EL (cell line): ENCODE measurements at regions not wholly inside any gene's neighbourhood (a gene's known extent, or its start where the extent isn't known, plus 50 kb on each side); places are given as distances from the start of the nearest gene placed in this dataset.

Source experiments
- DNase-seq: peaks from one replicate; pipeline ENCODE4 v3.0.0-alpha.2; 2016

- no peak for DNase-seq
Measured at GRCh38 chr11:28517621-28518020, 409.4 kb downstream of the METTL15 start.

- peak; percentile 15 for DNase-seq
Measured at GRCh38 chr11:28514391-28514790, 406.2 kb downstream of the METTL15 start.

DNA sequence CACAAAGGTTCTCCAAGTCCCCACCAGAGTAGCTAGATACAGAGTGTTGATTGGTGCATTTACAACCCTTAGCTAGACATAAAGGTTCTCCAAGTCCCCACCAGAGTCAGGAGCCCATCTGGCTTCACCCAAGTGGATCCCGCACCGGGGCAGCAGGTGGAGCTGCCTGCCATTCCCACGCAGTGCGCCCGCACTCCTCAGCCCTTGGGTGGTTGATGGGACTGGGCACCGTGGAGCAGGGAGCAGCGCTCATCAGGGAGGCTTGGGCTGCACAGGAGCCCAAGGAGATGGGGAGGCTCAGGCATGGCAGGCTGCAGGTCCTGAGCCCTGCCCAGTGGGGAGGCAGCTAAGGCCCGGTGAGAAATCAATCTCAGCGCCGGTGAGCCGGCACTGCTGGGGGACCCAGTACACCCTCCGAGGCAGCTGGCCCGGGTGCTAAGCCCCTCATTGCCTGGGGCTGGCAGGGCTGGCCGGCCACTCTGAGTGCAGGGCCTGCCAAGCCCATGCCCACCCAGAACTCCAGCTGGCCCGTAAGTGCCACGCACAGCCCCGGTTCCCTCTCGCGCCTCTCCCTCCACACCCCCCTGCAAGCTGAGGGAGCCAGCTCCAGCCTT is 404.1 kb downstream of the METTL15 start:
- DNase-seq, result no peak

DNA sequence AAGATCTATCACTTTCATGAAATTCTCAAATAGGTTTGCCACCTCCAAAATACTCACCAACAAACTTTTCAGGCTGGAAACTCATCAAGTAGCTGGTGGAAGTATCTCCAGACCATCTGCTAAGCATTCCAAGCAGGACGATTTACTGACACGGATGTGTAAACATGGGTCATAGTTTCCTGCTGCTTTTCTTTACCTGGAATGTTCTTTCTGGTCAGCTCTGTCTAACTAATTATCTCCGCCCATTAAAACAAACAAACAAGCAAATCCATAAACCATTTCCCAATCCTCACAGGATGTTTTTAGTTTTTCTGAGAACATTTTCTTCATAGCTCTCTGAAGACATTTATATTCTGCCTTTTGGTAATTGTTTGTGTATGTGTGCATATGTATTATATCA is 397.0 kb downstream of the METTL15 start:
- no peak for DNase-seq

DNA sequence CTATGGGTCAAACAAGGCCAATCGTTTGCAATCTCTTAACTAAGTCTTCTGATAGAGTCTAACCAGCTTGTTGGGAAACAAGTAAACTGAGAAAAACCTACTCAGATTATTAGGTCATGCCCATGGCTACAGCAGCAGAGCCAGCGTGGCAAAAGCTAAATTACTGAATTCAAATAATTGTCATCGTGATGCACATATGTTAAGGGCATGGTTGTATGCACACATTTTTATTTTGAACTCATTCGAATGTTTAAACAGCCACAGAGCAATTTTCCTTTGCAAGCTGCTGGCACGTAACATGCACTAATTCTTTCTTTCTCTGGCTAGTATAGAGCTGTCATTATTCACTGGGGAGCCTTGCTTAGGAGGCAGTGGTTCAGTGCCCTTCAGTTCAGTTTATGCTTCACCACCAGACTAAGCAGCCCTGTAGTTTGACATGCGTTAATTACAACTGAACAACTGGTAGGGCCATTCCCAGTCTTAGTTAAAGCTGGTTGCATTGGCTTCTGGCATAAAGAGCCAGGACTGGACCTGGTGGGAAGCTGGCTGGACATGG is 396.4 kb downstream of the METTL15 start:
- no peak for DNase-seq

GRCh38 chr11:28495333-28495732 is 387.1 kb downstream of the METTL15 start:
- no peak for DNase-seq

GRCh38 chr11:28491431-28491830 is 383.2 kb downstream of the METTL15 start:
- DNase-seq, result no peak

DNA sequence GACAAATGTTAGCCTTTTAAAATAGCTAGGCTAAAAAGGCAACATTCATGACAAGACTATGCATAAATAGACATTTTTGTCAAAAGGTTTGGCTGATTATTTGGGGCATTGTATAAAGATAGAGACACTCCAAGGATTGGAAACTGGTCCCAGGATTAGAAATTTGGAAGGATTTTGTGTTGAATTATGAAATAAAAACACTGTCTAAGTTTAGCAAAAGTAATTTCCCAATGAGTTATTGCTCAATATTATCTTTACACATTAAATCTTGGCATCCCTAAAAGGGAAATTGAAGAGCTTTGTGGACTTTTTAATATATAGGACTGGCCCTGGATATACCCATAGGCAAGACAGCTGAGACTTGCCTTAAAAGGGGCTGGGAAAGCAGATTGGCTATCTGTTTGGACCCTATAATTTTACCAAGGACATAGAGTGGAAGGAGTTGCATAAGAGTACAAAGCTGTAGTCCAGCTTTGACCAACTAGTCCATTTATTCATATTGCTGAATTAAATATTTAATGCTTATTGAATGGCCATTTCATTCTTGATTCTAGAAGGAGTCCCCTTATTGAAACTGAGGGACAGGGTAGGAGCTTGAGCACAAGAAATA is 382.7 kb downstream of the METTL15 start:
- no peak for DNase-seq

DNA sequence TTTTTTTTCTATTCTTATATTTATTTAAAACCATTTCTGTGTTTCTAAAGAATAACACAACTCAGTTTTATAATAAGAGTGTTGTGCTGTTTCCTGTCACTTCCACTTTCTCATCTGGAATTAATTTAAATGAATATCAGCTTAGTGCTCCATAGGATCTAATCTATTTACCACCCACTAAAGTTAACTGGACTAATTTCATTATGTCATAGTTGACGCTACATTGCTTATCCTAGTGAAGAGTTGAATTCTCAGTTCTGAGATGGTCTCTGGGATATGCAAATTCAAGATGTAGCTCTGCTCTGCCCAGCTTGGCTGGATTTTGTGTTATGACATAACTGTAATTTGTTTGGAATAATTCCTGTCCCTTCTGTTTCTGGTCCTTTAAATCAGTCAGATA is 380.1 kb downstream of the METTL15 start:
- no peak for DNase-seq

DNA sequence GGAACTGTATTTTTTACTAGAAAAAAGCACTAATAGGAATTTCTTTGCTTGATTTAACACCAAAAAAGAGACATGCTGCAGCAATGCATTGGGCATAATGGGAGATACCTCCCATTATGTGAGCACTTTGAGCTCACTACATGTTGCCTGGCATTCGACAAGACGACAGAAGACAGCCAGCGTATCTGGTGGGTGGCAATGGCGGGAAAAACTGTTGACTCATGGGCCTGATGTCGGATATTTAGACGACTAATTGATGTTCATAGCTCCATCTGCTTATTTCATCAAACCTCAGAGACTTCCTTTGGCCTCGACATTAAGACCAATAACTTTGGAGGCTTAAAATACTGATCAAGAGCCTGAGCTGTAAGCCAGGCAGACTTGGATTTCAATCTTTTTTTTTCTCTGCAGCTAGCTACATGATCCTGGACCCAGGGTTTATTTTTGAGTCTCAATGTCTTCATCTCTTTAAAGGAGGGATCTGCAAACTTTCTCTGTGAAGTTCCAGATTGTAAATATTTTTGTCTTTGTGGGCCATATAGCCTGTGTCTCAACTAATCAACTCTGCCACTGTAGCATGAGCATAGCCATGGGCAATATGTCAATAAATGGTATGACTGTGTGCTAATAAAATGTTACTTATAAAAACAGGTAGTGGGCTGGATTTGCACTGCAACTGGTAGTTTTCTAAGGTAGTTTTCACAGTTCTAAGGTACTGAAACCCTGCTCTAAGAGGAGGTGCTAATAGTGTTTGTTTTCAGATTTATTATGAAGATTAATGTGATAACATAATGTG is 375.1 kb downstream of the METTL15 start:
- no peak for DNase-seq

- no peak for DNase-seq
Measured at GRCh38 chr11:28482666-28483065, 374.5 kb downstream of the METTL15 start.

- no peak for DNase-seq
Measured at GRCh38 chr11:28481616-28482480, 373.7 kb downstream of the METTL15 start.

DNA sequence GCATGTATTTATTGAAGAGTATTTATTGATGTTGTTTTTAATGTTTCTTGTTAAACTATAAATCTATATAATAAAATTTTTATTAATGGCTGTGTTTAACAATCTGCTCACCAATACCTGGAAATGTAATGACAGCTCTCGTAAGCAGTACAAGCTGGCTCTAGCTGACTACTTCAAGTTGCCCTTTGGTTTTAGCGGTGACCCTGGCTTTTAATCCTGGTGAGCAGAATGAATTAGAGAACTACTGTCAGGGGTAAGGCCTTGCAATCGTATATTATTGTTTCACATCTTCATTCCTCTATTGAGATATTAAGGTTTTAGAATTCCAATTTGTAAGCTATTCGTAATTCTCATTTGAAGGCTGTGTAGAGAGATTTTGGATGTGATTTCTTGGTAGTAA is 372.2 kb downstream of the METTL15 start:
- DNase-seq, result no peak

DNA sequence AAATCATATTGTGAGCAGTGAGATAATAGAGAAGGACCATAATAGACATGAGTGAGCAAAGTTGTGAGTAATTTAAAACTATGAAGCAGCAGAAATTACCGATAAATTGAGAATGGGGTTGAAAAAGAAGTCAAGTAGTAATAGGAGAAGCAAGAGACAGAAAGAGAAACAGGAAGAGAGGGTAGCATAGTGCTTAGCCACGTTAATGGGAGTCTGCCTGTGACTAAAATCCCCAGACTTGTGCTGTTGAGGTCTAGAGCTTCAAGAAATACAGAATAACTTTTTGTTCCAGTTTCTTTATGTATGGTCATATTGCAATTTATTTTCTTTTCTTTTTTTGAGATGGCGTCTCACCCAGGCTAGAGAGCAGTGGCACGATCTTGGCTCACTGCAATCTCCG is 368.7 kb downstream of the METTL15 start:
- DNase-seq, result no peak

DNA sequence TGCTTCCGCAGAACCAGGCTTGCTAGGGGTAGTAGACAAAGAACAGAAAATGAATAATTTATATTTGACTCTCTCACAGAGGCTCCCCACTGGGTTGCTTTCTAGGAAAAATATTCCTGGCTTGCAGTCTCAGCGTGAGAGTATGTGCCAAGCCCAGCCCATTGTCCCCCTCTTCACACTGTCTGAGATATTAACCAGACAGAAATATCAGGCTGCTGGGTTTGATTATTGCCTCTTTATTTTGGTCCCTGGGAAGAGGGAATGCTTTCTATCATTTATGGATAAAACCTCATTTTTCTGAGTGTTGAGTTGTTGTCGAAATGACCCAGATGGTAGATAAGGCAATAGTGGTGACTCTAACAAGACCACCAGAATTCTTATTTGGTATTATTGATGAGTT is 367.9 kb downstream of the METTL15 start:
- DNase-seq, result no peak

DNA sequence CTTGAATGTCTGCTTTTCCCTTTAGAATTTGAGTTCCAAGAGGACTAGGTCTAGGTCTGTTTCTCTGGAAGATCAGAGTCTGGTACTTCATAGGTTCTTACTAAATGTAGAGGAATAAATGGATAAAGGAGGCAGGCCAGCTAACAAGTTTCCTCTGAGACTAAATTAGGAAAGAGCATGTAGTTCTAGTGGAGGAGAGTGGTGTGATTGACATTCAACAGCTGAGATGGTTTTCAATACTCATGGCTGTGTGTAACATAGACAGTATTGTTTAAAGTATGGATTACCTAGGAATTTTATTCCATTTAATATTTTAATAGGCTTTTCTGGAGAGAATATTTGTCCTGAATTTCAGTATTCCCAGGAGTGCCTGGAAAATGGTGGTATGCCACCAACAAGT is 364.7 kb downstream of the METTL15 start:
- no peak for DNase-seq

DNA sequence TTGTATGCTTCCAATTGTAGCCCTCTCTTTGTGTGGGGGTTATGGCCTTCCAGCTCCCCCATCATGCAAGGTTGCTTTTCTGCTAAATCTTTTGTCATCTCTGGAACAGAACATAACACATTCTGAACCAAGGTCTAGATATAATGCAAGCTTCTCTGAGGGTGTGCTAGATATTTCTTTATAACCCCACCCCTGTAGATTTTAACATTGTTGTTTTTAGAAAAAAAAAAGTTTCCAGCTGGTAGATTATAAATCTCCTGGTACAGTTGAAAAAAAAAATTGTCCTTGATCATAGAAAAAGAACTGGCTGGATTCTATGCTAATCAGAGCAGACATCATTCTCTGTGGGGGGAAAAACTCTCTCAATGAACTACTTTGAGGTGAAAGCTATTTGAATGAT is 363.3 kb downstream of the METTL15 start:
- DNase-seq, result no peak

- DNase-seq, result no peak
Measured at GRCh38 chr11:28470180-28470579, 362.0 kb downstream of the METTL15 start.

DNA sequence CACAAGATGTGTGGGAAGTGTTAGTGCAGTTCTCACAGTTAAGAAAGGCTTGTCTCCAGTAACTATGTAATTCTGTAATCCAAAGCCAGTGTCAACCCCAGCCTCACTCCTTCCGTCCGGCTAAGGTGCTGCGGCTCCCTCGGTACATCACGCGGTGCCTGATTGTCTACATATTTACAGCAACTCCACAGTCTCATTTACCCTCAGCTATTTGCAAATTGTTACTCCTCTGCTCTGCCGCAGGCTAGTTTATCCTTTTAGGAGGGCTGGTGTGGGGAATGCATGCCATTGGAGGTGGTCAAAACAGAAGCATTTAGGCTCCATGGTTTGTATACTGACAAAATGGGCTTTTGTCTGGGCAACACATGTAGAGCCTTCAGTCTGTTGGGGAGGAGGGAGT is 358.3 kb downstream of the METTL15 start:
- DNase-seq, result no peak

GRCh38 chr11:28464252-28464867 is 356.2 kb downstream of the METTL15 start:
- peak; percentile 78 for DNase-seq

DNA sequence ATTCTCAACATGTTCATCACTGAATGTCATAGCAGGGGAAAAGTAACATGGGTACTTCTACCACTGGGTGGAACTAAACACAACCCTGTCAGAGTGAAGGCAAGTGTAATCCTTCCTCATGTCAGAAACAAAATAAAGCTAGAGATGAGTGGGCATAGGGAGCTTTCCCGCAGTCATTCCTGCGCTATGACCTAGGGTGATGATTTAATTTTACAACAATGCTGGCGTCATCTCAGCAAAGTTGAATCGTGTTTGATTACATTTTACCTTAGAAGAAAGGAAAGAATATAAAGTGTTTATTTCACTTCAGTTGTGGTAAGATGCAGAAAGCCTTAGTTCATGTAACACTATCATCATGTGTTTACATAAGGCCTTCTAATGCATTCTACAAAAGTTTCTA is 355.6 kb downstream of the METTL15 start:
- peak; percentile 84 for DNase-seq

DNA sequence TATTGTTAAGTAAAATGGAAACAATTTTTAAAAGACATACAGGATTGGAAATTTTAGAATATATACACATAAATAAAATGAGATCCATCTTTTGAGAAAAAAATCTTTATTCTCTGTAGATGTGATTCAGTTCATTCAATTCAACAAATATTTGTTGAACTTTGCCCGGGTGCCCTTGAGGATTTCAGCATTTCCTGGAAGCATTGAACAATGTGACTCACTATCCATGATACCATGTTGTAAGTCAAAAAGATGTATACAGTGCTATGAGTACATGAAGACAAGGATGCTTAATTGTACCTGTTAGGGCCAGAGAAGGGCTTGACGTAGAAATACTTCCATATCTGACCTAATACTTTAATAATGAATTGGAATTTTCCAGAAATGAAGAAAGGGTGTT is 353.7 kb downstream of the METTL15 start:
- DNase-seq, result peak; percentile 32

DNA sequence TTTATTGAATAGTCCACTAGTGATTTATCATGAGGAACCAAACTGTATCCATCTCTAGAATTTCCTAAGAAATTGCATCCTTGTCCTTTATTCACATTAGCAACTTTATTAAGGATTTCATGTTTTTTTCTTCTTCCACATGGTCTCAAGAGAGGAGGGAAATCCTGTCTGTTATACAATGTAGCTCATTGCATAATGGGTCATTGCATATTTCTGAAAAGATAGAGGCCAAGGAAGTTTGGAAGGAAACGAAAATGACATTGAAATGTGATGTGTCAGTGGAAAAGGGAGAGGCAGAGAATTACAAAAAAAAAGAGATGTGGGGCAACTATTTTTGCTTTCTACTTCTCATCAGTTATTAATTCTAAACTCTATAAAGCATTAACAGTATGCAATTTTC is 353.1 kb downstream of the METTL15 start:
- peak; percentile 70 for DNase-seq
